GM12875 (cell line): ENCODE measurements at regions not wholly inside any gene's neighbourhood (a gene's known extent, or its start where the extent isn't known, plus 50 kb on each side); places are given as distances from the start of the nearest gene placed in this dataset.

Experiments used
- H3K4me3 ChIP-seq: one replicate; pipeline ENCODE4 v1.5.1; 2011; ENCODE audit warnings: low read depth, low read length, control low read depth
- TF ChIP-seq, protein P1 (sequence below): IDR thresholded peaks from 2 replicates; pipeline ENCODE4 v1.5.1; 2011; ENCODE audit warnings: low read depth, mild to moderate bottlenecking, control low read depth, inconsistent platforms, low read length, moderate library complexity, borderline replicate concordance; ENCODE audit not compliant: insufficient read depth

DNA sequence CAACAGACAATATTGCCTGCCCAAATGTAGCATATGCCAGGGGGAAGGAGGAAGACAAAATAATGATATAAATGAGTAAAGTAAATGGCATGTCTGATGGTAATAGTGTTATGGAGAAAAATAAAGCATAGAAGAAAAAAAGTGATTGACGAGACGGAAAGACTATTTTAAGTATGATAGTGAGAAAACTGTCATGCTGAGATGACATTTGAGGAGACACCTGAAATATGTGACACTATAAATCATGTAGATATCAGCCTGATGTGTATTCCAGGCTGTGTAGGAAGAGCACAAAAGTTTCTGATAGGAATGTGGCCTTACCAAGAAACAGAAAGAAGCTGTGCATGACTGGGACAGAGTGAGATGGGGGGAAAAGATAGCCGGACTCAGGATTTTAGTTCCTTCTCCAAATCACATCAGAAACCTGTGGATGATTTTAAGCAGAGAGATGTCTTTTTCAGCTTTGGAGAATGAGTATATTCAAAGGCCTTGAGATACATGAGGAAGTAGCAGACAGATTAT lies 387.3 kb upstream of the SYT4 start:
- no peak overlapping the region for H3K4me3 ChIP-seq
- TF ChIP-seq, protein P1, sequence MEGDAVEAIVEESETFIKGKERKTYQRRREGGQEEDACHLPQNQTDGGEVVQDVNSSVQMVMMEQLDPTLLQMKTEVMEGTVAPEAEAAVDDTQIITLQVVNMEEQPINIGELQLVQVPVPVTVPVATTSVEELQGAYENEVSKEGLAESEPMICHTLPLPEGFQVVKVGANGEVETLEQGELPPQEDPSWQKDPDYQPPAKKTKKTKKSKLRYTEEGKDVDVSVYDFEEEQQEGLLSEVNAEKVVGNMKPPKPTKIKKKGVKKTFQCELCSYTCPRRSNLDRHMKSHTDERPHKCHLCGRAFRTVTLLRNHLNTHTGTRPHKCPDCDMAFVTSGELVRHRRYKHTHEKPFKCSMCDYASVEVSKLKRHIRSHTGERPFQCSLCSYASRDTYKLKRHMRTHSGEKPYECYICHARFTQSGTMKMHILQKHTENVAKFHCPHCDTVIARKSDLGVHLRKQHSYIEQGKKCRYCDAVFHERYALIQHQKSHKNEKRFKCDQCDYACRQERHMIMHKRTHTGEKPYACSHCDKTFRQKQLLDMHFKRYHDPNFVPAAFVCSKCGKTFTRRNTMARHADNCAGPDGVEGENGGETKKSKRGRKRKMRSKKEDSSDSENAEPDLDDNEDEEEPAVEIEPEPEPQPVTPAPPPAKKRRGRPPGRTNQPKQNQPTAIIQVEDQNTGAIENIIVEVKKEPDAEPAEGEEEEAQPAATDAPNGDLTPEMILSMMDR, result no peak

DNA sequence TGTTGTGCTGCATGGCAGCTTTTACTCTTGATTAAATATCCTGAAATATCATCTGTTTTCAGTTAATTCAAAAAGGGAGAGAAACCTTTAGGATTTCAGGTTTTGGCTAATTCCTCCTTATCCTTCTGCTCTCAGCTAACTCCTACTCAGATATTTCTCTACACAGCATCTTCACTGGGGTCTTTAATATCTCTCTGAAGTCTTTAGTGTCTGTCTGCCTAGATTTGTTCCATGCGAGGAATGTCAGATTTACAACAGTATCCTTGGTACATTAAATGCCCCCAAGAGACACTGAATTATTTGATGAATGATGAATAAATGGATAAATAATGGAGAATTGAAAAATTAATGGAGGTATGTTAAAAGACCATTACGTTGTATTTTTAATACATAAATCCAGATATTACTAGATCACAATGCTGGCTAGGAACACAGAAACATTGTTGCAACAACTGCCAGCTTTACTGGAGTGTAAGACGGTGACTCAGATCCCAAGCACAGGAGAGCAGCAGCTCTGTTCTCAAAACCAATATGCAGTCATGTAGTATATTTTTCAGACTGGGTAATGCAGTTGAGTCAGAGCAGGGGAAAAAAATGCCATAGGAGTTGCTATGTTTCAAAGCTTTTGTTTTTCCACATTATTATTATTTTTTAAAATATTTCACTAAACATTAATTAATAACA lies 388.0 kb upstream of the SYT4 start:
- no peak overlapping the region for H3K4me3 ChIP-seq
- TF ChIP-seq, protein P1, result no peak

DNA sequence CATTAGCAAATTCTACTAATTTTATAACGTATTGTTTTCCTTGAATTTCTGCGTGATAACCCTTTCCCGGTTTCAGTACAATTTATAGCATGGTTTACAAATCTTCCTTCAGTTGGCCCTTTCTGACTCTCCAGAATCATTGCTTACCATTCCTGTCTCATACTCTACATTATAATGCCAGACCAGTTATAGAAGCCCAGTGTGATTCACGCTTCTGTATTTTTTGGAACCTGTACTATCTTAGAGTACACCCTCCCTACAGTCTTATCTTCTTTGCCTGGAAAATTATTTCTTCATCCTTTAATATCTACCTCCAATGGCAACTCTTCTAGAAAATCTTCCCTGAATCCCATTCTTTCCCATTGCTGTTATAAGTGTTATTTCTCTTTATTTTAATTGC lies 391.6 kb upstream of the SYT4 start:
- TF ChIP-seq, protein P1, result no peak
- no peak overlapping the region for H3K4me3 ChIP-seq

DNA sequence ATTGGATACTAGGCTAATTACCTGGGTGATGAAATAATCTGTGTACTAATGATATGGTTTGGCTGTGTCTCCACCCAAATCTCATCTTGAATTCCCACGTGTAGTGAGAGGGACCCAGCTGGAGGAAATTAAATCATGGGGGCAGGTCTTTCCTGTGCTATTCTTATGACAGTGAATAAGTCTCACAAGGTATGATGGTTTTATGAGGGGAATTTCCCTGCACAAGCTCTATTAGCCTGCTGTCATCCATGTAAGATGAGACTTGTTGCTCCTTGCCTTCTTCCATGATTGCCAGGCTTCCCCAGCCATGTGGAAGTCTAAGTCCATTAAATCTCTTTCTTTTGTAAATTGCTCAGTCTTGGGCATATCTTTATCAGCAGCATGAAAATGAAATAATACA lies 394.1 kb upstream of the SYT4 start:
- H3K4me3 ChIP-seq, result no peak overlapping the region
- TF ChIP-seq, protein P1, result no peak

DNA sequence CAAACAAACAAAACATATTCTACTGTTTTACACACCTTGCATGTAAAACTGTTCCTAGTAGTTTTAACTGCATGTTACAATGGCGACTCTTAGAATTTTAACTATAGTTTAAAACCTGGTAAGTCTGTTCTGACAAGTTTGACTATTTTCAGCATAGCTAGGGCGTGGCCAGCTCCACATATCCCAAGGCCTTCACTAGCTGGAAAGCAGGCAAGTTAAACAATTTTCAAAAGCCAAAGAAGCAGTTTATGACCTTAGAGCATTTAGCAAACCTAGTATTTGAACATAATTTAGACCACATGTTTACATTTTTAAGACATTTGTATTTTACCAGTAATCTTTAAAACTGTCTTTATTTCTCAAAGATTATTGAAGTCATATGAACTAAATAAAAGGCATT lies 402.8 kb upstream of the SYT4 start:
- no peak overlapping the region for H3K4me3 ChIP-seq
- TF ChIP-seq, protein P1, result no peak

DNA sequence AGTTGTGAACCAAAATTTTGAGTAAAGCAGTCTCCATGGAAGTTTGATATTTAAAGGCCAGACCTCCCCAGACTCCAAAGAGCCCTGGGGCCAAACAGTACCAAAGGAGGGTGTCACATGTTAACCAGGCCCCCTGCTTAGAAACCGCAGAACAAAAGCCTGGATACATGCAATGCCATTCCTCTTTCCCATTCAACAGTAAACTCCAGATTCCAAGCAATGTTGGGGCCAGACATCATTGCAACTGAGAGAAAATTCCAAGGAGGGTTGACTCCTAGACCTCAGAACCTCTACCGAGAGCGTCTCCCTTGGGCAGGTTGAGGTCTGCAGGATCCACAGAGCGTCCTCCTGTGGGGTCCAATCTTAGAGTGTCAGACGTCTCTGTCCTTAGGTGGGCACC lies 404.4 kb upstream of the SYT4 start:
- no peak overlapping the region for H3K4me3 ChIP-seq
- TF ChIP-seq, protein P1, result no peak

DNA sequence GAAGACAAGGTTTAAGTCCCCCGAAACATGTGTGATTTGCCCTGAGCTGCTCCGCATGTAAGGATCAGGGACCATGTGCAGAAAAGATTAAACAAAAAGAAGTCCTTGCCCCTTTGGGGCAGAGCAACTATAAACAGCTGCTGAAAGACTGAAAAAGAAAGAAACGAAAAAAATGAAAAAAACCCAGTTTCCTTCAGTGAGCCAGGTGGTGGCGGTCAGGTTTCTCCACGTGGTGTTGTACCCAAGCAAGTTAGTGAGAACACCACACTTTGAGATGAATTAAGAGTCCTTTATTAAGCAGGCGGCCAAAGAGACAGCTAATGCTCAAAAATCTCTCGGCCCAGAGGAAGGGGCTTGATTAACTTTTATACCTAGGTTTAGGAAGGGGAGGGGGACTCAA lies 404.9 kb upstream of the SYT4 start:
- TF ChIP-seq, protein P1, result no peak
- H3K4me3 ChIP-seq, result no peak overlapping the region
